Body of pancreas (tissue), 4 donors: ENCODE measurements at regions not wholly inside any gene's neighbourhood (a gene's known extent, or its start where the extent isn't known, plus 50 kb on each side); places are given as distances from the start of the nearest gene placed in this dataset.

Experiments used
- POLR2A ChIP-seq, 3 donors: fragments of 450-650 bp; IDR thresholded peaks; one replicate each; pipeline ENCODE4 v1.6.1; 2016; ENCODE audit warnings: antibody characterized with exemption in 3 of 3, mild to moderate bottlenecking in 2 of 3
- TF ChIP-seq, protein P1 (sequence below), 7 experiments: fragments of 450-650 bp in 4 of 7; fragments of 200-600 bp in 3 of 7; sonication (generic) in 3 of 7; IDR thresholded peaks; one replicate each; pipeline ENCODE4 v1.5.1; 2016 to 2019; ENCODE audit warnings: antibody characterized with exemption in 7 of 7

DNA sequence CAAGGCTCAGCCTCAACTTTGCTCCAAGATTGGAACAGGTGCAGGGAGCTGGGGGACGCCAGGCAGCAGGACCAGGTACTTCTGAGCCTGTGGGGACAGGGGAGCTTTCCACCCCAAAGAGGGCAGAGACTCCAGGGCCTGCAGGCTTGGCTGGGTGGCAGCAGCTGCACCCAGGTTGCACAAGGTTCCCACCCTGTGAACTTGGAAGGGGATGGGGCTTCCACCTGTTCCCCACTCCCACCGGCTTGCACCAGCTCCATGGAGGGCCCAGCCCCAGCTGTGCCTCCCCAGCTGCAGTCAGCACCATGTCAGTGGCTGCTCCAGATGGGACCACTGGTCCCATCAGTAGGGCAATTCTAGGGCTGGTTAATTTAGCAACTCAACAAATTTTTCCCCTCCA lies 114.0 kb upstream of the CDKN3 start:
- no peak for TF ChIP-seq POLR2A (IDR thresholded peaks at IDR 0.05)
- TF ChIP-seq, protein P1, sequence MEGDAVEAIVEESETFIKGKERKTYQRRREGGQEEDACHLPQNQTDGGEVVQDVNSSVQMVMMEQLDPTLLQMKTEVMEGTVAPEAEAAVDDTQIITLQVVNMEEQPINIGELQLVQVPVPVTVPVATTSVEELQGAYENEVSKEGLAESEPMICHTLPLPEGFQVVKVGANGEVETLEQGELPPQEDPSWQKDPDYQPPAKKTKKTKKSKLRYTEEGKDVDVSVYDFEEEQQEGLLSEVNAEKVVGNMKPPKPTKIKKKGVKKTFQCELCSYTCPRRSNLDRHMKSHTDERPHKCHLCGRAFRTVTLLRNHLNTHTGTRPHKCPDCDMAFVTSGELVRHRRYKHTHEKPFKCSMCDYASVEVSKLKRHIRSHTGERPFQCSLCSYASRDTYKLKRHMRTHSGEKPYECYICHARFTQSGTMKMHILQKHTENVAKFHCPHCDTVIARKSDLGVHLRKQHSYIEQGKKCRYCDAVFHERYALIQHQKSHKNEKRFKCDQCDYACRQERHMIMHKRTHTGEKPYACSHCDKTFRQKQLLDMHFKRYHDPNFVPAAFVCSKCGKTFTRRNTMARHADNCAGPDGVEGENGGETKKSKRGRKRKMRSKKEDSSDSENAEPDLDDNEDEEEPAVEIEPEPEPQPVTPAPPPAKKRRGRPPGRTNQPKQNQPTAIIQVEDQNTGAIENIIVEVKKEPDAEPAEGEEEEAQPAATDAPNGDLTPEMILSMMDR (IDR thresholded peaks at IDR 0.05), result no peak
